Mesenchymal stem cell (in vitro differentiated cells and primary cell): ENCODE measurements at regions not wholly inside any gene's neighbourhood (a gene's known extent, or its start where the extent isn't known, plus 50 kb on each side); places are given as distances from the start of the nearest gene placed in this dataset.

ENCODE experiments used
- DNase-seq: peaks from one replicate; pipeline ENCODE4 v3.0.0-alpha.2; 2013
- H2AFZ ChIP-seq: one replicate; pipeline ENCODE4 v1.6.1; 2013; ENCODE audit warnings: low read depth, mild to moderate bottlenecking, control low read depth, inconsistent platforms, low read length, moderate library complexity
- H2AK5ac ChIP-seq: 2 replicates; pipeline ENCODE4 v1.6.1; 2013; ENCODE audit warnings: low read length, moderate library complexity, mild to moderate bottlenecking, inconsistent platforms; ENCODE audit not compliant: severe bottlenecking
- H2BK120ac ChIP-seq: one replicate; pipeline ENCODE4 v1.6.1; 2013; ENCODE audit warnings: low read depth, mild to moderate bottlenecking, inconsistent platforms, low read length, moderate library complexity
- H2BK12ac ChIP-seq, 2 experiments: one replicate each; pipeline ENCODE4 v1.6.1; 2013; ENCODE audit warnings: inconsistent platforms in 2 of 2, low read length in 2 of 2, mild to moderate bottlenecking in 2 of 2, moderate library complexity in 2 of 2, control low read depth in 1 of 2
- H2BK15ac ChIP-seq: one replicate; pipeline ENCODE4 v1.6.1; 2013; ENCODE audit warnings: mild to moderate bottlenecking, low read depth, inconsistent platforms; ENCODE audit not compliant: poor library complexity, severe bottlenecking
- H2BK5ac ChIP-seq: 2 replicates; pipeline ENCODE4 v1.6.1; 2013; ENCODE audit warnings: low read depth, mild to moderate bottlenecking, low read length, control low read depth, inconsistent platforms; ENCODE audit not compliant: poor library complexity, severe bottlenecking
- H3K14ac ChIP-seq, 2 experiments: one replicate each; pipeline ENCODE4 v1.6.1; 2013; ENCODE audit warnings: inconsistent platforms in 2 of 2, low read length in 2 of 2, control low read depth in 1 of 2, mild to moderate bottlenecking in 1 of 2, moderate library complexity in 1 of 2
- H3K18ac ChIP-seq, 2 experiments: one replicate each; pipeline ENCODE4 v1.6.1; 2013; ENCODE audit warnings: inconsistent platforms in 2 of 2, low read length in 2 of 2, control low read depth in 1 of 2, low read depth in 1 of 2, mild to moderate bottlenecking in 1 of 2
- H3K23ac ChIP-seq, 2 experiments: one replicate each; pipeline ENCODE4 v1.6.1; 2013; ENCODE audit warnings: inconsistent platforms in 2 of 2, low read length in 2 of 2, mild to moderate bottlenecking in 2 of 2, moderate library complexity in 2 of 2, control low read depth in 1 of 2
- H3K27ac ChIP-seq: 2 replicates; pipeline ENCODE4 v1.5.1; 2013; ENCODE audit warnings: mild to moderate bottlenecking, moderate library complexity, low read length, control low read depth, inconsistent platforms; ENCODE audit not compliant: poor library complexity, severe bottlenecking
- H3K27me3 ChIP-seq, 2 experiments: 2 replicates each; pipeline versions ENCODE4 v1.6.1 to v1.7.0; 2013; ENCODE audit warnings: low read length in 2 of 2, mild to moderate bottlenecking in 2 of 2, moderate library complexity in 2 of 2, control low read depth in 1 of 2, inconsistent platforms in 1 of 2; ENCODE audit not compliant: control insufficient read depth in 1 of 2, insufficient read depth in 1 of 2
- H3K36me3 ChIP-seq, 2 experiments: 2 replicates each; pipeline versions ENCODE4 v1.6.1 to v1.7.0; 2013; ENCODE audit warnings: low read length in 2 of 2, control low read depth in 1 of 2, inconsistent platforms in 1 of 2, low read depth in 1 of 2, mild to moderate bottlenecking in 1 of 2; ENCODE audit not compliant: insufficient read depth in 2 of 2, control insufficient read depth in 1 of 2
- H3K4ac ChIP-seq, 2 experiments: one replicate each; pipeline ENCODE4 v1.6.1; 2013; ENCODE audit warnings: inconsistent platforms in 2 of 2, low read length in 2 of 2, mild to moderate bottlenecking in 2 of 2, moderate library complexity in 2 of 2, control low read depth in 1 of 2, low read depth in 1 of 2
- H3K4me1 ChIP-seq: 2 replicates; pipeline ENCODE4 v1.6.1; 2013; ENCODE audit warnings: low read depth, low read length, control low read depth; ENCODE audit not compliant: control insufficient read depth, insufficient read depth
- H3K4me2 ChIP-seq: 2 replicates; pipeline ENCODE4 v1.6.1; 2013; ENCODE audit warnings: low read length, mild to moderate bottlenecking, inconsistent platforms; ENCODE audit not compliant: poor library complexity, severe bottlenecking
- H3K4me3 ChIP-seq, 2 experiments: 2 replicates each; pipeline versions ENCODE4 v1.5.1 to v1.7.0; 2013; ENCODE audit warnings: low read length in 2 of 2, mild to moderate bottlenecking in 2 of 2, control low read depth in 1 of 2, low read depth in 1 of 2; ENCODE audit not compliant: insufficient read depth in 1 of 2
- H3K79me1 ChIP-seq: replicated peaks from 2 replicates; pipeline ENCODE4 v1.6.1; 2013; ENCODE audit warnings: mild to moderate bottlenecking, control low read depth, low read length, inconsistent platforms; ENCODE audit not compliant: poor library complexity, severe bottlenecking
- H3K9ac ChIP-seq: 2 replicates; pipeline ENCODE4 v1.7.0; 2013; ENCODE audit warnings: mild to moderate bottlenecking, low read length, moderate library complexity
- H3K9me3 ChIP-seq: 2 replicates; pipeline ENCODE4 v1.7.0; 2013; ENCODE audit warnings: mild to moderate bottlenecking, low read length; ENCODE audit not compliant: control insufficient read depth
- H4K8ac ChIP-seq: one replicate; pipeline ENCODE4 v1.6.1; 2013; ENCODE audit warnings: inconsistent platforms, mild to moderate bottlenecking, low read length, moderate library complexity
- H4K91ac ChIP-seq: one replicate; pipeline ENCODE4 v1.6.1; 2013; ENCODE audit warnings: mild to moderate bottlenecking, low read length, inconsistent platforms
- WGBS: methylation state at CpG from one replicate; pipeline ENCODE4 v1.1.7; 2013; ENCODE audit warnings: mixed read lengths; 5-methylcytosine and 5-hydroxymethylcytosine counted together

GRCh38 chr1:4033713-4034112 is 133.6 kb upstream of the C1orf174 start:
- Histone ChIP-seq H2BK5ac (no peak overlapping the region), H2BK12ac (no peak overlapping the region), H3K36me3 (no peaks in the 10 kb centered on the region), H3K23ac (no peak overlapping the region), H3K9ac (no peak overlapping the region), H4K91ac (no peak overlapping the region), H3K4me1 (no peaks in the 10 kb centered on the region), H2AK5ac (no peak overlapping the region), H3K79me1 (no peaks in the 10 kb centered on the region), H3K27ac (no peak overlapping the region), H3K14ac (no peak overlapping the region), H3K27me3 (no peaks in the 10 kb centered on the region), H2AFZ (no peak overlapping the region), H3K4me3 (no peak overlapping the region), H3K18ac (no peak overlapping the region), H4K8ac (no peak overlapping the region), H3K4me2 (no peak overlapping the region), H2BK15ac (no peak overlapping the region), H2BK120ac (no peak overlapping the region), H3K9me3 (peaks cover 5% of the 10 kb centered on the region), H3K4ac (no peak overlapping the region)
- DNase-seq: no peak
- WGBS: 48% methylated on average over 8 of the region's 8 CpGs

DNA sequence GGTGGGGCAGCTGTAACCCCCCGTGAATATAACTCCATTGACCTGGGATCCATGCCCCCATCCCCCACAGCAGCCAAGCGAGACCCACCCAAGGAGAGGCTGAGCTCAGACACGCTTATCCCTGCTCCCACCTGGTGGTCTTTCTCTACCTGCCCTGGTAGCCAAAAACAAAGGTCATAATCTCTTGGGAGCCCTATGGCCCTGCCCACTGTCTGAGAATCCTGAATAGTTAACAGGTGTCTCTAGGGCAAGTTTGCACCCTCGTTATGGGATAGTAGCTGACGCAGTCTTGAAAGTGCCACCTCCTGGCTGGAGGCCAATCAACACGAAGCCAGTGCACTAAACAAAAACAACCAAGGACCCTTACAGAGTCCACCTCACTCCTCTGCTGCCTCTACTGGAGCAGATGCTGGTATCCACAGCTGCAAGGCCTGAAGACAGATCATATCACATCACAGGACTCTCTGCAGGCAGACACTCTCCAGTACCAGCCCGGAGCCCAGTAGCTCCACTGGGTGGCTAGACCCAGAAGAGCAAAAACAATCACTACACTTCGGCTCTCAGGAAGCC is 134.3 kb upstream of the C1orf174 start:
- Histone ChIP-seq H3K36me3 (no peaks in the 10 kb centered on the region), H3K23ac (no peak overlapping the region), H2BK5ac (no peak overlapping the region), H3K4me1 (no peaks in the 10 kb centered on the region), H2BK12ac (no peak overlapping the region), H3K4me2 (no peak overlapping the region), H3K4ac (no peak overlapping the region), H2BK120ac (no peak overlapping the region), H3K18ac (no peak overlapping the region), H2AK5ac (no peak overlapping the region), H3K14ac (no peak overlapping the region), H3K4me3 (no peak overlapping the region), H4K8ac (no peak overlapping the region), H4K91ac (no peak overlapping the region), H2BK15ac (no peak overlapping the region), H2AFZ (no peak overlapping the region), H3K27ac (no peak overlapping the region), H3K9ac (no peak overlapping the region), H3K27me3 (no peaks in the 10 kb centered on the region), H3K9me3 (peaks cover 5% of the 10 kb centered on the region), H3K79me1 (no peaks in the 10 kb centered on the region)
- 64% methylated on average over 8 of the region's 8 CpGs for WGBS
- no peak for DNase-seq

GRCh38 chr1:4044967-4045366 is 144.9 kb upstream of the C1orf174 start:
- 83% methylated on average over 1 of the region's 5 CpGs for WGBS
- Histone ChIP-seq H2BK120ac (no peak overlapping the region), H2AFZ (no peak overlapping the region)

DNA sequence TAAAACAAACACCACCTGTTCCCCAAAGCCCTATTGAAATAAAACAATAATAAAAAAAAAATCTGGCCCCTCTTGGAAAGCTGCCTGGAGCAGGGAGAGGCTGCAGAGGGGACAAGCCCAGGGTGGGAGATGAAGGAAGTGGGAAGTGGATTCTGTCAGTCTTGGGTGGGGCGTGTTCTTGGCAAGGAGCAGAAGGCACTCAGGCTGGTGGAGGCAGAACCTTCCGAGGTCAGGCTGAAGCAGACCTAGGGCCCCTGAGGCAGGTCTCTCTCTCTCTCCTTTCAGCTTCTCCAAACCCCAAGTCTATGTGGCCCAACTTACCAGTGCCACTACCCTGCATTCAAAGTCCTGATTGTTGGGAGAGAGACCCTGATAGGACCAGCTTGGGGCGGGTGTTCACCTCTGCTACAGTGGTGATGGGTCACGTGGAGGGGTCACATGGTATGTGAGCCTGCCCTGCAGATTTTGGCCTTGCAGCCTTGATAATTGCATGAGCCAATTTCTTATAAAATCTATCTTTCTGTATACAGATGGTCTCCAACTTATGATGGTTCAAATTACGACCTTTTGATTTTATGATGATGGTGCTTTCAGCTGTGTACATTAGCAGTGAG is 145.4 kb upstream of the C1orf174 start:
- H3K27me3 ChIP-seq: no peaks in the 10 kb centered on the region
- no peak overlapping the region for H3K14ac ChIP-seq
- no peak overlapping the region for H2BK5ac ChIP-seq
- no peak overlapping the region for H3K4me2 ChIP-seq
- no peak overlapping the region for H3K18ac ChIP-seq
- H3K4me3 ChIP-seq: no peak overlapping the region
- WGBS: 84% methylated on average over 4 of the region's 5 CpGs
- H3K4me1 ChIP-seq: no peaks in the 10 kb centered on the region
- H3K27ac ChIP-seq: no peak overlapping the region
- H2BK120ac ChIP-seq: no peak overlapping the region
- H3K9me3 ChIP-seq: no peaks in the 10 kb centered on the region
- no peak overlapping the region for H4K91ac ChIP-seq
- H2BK12ac ChIP-seq: no peak overlapping the region
- H3K36me3 ChIP-seq: no peaks in the 10 kb centered on the region
- H3K9ac ChIP-seq: no peak overlapping the region
- H3K79me1 ChIP-seq: no peaks in the 10 kb centered on the region
- H2AFZ ChIP-seq: no peak overlapping the region
- H4K8ac ChIP-seq: no peak overlapping the region
- H3K23ac ChIP-seq: no peak overlapping the region
- no peak overlapping the region for H2AK5ac ChIP-seq
- H2BK15ac ChIP-seq: no peak overlapping the region
- no peak overlapping the region for H3K4ac ChIP-seq
- no peak for DNase-seq

More at GRCh38 chr1:4044967-4045366, 144.9 kb upstream of the C1orf174 start:
- no peak overlapping the region for H3K18ac ChIP-seq
- H3K9me3 ChIP-seq: no peaks in the 10 kb centered on the region
- no peaks in the 10 kb centered on the region for H3K27me3 ChIP-seq
- H3K9ac ChIP-seq: no peak overlapping the region
- no peaks in the 10 kb centered on the region for H3K79me1 ChIP-seq
- H2BK15ac ChIP-seq: no peak overlapping the region
- no peak overlapping the region for H2BK12ac ChIP-seq
- H3K14ac ChIP-seq: no peak overlapping the region
- no peak overlapping the region for H2AK5ac ChIP-seq
- H3K4me2 ChIP-seq: no peak overlapping the region
- H3K36me3 ChIP-seq: no peaks in the 10 kb centered on the region
- DNase-seq: no peak
- H4K91ac ChIP-seq: no peak overlapping the region
- H3K4me1 ChIP-seq: no peaks in the 10 kb centered on the region
- no peak overlapping the region for H4K8ac ChIP-seq
- H3K4me3 ChIP-seq: no peak overlapping the region
- no peak overlapping the region for H3K23ac ChIP-seq
- H3K4ac ChIP-seq: no peak overlapping the region
- no peak overlapping the region for H3K27ac ChIP-seq
- no peak overlapping the region for H2BK5ac ChIP-seq
